COLO668 (cell line): ENCODE measurements at regions not wholly inside any gene's neighbourhood (a gene's known extent, or its start where the extent isn't known, plus 50 kb on each side); places are given as distances from the start of the nearest gene placed in this dataset.
"Not testable (repeated sequence)": the region's sequence is repeated elsewhere in the genome, so short reads cannot be mapped to it uniquely, and the experiment has no call there.

Experiments
- DNase-seq: peaks from one replicate; lab custom pipeline; 2025; ENCODE audit not compliant: unreplicated experiment; lab: John Stamatoyannopoulos, UW

DNA sequence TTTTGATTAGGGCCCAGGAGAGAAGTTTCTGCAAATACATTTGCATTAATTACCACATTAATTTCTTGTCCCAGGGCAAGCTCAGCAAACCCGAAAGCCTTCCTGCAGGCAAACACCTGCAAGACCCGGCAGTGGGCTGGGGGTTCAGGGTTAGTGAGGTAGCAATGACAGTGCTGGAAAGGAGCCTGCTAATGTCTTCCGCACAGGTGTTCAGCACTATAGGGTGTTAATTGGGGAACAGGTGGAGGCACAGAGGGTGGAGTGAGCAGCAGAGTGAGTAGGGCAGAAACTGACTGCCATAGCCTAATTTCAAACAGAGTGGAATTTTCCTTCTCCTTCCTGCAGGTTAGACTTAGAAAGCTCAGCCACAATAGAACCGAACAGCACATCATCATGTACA, 50.9 kb upstream of the UBASH3B start:
- DNase-seq: no peak

DNA sequence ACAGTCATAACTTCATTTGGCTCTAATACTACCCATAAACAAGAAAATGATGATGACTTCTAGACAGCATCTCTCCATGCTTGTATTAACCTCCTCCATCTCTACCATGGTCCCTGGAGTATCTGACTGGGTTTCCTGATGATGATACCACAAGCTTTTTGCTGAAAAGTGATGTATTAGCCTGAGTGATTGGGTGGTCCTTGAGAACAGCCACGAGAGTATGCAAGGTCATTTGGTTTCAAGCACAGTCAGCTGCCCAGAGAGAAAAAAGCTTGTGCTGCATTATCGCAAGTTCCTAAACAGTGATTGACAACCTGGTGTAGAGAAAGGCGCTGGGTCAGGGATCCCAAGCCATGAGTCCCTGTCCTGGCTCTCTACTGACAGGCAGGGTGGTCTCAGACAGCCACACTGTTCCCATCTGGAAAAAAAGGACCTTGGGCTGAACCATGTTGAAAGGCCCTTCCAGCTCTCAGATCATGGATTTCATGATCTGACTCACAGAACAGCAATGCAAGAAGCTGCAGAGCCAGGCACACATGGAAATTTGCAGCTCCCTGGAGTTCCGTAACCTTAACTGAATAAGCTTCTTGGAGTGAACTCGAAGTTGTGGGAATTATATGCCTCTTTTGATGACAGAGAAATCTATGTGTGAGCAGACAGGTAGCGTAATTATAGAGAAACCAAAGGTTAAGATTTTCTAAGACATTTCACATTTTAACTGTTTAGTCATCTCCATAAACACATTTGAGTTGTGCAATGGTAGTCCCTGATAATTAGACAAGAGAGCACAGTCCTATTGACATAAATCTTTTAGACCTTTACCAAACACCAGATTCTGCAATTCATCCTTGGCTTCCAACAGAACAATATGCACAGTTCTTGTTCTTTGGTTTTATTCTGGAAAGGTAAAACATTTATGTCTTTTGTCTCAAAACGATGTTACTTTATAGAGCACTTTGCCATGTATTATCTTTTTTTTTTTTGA, 54.1 kb upstream of the UBASH3B start:
- no peak for DNase-seq

DNA sequence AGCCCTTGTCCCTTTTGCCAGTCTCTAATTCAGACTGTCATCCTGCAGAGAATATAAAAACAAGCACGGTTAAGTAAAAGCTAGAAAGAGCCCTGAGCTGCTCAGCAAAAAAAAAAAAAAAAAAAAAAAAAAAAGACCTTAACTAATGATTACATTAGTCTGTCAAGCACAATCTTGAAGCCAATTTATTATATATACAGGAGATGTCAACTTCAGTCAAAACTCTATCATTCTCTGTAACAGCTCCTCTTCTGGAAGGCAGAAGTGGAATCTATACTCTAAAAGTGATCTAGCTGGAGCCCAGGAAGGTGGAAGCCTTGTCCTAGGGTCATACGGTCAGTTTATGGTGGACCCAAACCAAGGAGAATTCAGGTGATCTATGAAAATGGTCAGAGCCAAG, 55.2 kb upstream of the UBASH3B start:
- no peak for DNase-seq

DNA sequence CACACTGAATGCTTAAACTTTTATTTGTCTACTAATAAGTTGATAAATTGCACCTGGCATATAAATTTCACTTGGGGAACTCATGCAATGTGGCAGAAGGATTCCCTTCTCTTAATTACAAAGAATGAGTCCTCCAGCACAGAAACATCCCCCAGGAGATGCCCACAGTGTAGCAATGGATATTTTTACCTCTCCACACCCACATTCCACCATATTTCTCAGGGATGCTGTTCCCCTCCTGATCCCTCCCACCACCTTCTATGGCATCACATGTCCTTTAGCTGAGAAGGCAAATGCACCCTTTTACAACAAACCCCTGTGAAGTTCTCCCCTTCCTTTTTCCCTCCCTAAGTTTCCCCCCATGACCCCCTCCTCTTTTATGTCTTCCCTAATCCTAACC, 56.1 kb upstream of the UBASH3B start:
- no peak for DNase-seq

DNA sequence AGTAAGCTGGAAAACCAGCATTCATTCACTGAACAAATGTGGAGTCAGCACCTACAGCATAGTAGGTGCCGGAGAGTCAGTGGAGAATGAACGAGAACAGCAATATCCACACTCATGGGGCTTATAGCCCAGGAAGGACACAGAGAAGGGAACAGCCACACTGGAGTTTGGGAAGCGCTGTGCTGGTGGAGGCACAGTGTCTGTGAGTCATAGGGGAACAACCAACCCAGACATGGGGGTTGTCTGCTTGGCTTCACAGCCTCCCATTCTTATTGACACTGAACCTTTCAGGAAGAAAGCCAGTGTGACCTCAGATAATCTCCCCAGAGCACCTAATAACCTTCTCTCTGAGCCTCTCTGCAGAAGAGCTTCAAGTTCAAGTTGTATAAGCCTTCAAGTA, 56.6 kb upstream of the UBASH3B start:
- no peak for DNase-seq

DNA sequence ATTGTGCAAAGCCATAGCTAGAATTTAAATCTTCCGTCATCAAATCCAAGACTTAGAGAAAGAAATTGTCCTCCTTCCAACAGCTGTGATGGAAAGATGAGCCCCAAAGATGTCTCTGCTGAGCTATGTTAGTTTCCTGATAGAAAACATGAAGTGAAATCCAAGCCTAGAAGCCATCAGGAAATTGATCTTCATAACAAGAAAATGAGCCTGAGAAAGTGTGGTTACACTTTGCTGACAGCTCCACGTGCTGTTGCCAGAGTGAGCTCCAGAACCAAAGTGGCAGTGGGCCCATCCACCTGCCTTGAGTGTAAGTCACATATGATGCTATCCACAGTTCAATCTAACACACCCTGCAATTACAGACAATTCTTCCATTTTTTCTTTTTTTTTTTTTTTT, 58.0 kb upstream of the UBASH3B start:
- no peak for DNase-seq

DNA sequence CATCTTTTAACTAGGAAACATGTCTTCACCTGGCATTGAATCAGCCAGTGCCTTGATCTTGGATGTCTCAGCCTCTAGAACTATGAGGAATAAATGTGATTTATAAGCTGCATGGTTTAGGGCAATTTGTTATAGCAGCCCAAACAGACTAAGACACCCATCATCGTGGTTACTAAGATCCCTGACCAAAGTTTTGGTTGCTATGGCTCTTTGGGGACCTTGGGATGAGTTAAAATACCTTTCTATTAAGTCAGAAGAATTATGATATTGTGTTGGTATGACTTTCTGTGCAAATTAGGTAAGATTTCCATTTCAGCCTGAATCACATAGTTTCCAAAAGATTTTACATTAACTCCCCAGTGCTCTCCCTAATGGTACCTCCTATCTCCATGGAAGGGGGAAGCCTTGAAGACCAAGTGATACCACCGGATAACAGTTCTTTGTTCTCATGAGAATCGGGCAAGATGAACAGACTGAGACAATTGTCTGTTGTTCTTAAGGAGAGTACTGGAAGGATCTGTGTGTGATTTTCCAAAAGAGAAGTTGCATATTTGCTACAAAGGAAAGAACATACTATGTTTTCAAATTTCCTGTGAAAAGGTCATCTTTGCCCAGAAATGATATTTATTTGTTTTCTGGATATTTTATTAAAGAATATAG, 60.4 kb upstream of the UBASH3B start:
- no peak for DNase-seq

DNA sequence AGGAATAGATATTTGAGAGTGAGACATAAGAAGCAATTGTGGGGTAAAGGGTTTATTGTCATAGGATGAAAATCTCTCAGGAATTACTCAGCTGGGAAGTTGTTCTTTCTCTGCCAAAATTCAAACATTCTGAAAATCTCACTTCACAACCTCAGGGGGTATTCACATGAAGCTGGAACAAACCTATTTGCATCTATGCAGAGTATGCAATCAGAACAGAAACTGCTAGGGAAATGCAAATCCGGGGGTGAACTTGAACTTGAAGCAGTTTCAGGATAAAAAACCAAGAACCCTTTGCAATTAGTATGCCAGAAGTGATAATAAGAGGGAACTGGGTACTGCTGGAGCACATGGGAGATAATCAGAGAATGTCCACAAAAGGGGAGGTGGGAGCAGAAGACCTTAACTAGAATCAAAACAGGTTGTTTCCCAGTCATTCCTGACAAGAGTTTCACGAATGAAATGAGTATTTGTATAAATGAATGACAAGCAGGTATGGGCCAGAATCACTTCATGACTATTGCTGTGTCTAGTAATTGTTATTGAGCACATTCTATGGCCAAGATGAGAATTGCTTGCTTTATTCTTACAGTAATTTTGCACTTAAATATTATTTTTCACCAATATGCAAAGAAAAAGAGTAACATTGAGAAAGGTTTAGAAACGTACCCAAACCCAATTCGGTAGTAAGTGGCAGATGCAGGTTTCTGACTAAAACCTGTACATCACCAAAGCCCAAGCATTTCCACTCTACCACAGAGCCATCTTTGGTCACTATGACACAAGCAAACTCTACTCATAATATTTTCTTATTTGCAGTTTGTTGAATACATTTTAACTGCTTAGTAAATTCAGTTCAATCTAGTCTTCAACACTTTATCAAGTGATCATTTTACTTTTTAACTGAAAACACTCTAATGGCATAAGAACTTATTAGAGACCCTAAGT, 61.8 kb upstream of the UBASH3B start:
- DNase-seq: no peak

DNA sequence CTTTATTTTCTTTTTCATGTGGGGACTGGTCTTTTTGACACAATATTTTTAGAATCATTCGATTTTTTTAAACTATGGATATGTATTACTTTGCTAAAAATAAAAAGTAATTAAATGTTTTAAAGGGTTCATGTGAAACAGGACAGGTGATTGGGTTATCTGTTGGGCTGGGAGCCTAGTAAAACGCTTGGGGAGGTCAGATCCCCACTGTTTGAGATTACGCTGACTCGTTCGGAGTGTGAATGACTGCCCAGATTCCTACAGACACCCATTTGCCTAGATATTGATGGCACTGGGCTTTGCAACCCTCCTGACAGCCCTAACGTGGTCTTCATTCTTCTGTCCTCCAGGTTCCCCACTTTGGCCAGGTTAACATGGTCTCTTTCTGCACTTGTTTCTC, 62.9 kb upstream of the UBASH3B start:
- no peak for DNase-seq

DNA sequence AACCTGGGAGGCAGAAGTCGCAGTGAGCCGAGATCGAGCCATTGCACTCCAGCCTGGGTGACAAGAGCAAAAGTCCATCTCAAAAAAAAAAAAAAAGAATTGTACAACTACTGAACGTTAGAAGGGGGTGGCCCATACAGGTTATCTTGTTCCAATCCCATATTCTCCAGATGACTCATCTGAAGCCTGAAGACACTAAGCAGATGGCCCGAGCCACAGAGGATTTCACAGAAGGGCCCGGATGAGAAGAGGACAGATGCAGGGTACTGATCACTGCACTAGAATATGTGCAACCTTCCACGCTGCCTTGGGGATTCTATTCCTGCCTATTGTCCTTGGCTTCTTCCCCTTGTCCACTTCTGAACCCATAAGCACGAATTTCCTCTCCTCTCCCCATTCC, 70.9 kb upstream of the UBASH3B start:
- DNase-seq: no peak

DNA sequence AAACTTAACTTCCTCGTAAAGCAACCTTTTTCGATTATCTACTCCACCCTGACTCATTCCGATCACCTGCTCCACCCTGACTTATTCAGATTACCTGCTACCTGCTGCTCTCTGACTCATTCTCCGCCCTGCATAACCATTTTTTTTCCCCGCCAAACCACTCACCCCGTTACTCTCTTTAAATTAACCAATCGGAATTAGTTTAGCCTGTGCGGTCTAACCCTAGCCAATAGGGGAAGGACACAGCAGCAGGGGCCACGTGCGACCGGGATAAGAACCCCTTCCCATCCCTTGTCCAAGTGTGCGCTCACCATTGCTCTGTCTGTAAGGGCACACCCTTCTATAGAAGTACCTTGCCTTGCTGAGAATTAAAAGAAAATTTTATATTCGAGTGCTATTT, 75.5 kb upstream of the UBASH3B start:
- DNase-seq: not testable (repeated sequence)

DNA sequence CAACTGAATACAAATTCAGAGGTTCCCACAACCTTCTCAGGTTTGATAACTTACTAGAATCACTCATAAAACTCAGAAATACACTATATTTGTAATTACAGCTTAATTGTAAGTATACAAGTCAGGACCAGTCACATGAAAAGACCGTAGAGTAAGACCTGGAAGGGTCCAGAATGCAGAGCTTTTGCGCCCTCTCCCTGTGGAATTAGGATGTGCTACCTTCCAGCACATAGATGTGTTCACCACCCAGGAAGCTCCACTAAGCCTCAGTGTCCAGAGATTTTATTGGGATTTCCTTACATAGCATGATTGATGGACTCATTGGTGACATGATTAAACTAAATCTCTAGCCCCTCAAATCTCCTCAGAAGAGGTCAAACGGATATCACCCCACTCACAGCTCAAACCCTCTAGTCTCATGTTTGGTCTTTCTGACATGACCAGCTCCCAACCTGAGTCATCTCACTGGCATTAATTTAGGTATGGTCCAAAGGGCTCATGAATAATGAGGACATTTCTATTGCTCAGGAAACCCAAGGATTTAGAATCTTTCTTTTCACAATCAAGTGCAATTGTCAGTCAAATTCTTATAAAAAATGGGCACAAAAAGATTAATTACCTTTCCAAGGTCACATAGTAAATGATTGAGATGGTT, 77.2 kb upstream of the UBASH3B start:
- DNase-seq: no peak

DNA sequence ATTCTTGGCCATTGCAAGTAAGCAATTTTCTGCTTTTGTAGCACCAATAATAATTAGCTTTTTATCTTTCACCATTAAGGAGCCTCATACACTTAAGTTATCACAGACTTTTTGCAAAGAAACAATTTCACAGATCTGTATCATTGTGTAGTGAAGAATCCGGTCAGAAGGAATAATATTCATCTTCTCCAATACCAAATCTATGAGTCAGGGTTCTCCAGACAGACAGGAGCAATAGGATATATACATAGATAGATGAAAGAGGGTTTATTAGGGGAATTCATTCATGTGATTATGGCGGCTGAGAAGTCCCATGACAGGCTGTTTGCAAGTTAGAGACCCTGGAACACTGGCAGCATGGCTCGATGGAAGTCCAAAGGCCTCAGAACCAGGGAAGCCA, 82.9 kb upstream of the UBASH3B start:
- no peak for DNase-seq

DNA sequence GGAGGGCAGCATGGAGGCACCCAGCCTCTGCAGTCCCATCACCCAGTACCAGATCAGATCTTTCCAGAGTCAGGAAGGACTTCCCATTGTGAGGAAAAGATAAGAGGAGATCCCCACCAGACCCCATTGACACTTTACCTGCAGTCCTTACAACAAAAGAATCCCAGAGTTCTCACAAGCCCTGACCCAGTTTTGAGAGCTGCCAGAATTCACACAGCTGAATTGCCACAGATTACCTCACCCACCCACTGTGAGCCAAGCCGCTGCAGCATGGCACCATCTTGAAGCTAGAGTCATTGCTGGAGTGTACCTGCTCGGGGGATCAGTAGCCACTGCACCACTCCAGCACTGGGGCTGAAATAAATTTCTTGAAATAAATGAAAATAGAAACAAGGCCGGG, 91.8 kb upstream of the UBASH3B start:
- DNase-seq: no peak

DNA sequence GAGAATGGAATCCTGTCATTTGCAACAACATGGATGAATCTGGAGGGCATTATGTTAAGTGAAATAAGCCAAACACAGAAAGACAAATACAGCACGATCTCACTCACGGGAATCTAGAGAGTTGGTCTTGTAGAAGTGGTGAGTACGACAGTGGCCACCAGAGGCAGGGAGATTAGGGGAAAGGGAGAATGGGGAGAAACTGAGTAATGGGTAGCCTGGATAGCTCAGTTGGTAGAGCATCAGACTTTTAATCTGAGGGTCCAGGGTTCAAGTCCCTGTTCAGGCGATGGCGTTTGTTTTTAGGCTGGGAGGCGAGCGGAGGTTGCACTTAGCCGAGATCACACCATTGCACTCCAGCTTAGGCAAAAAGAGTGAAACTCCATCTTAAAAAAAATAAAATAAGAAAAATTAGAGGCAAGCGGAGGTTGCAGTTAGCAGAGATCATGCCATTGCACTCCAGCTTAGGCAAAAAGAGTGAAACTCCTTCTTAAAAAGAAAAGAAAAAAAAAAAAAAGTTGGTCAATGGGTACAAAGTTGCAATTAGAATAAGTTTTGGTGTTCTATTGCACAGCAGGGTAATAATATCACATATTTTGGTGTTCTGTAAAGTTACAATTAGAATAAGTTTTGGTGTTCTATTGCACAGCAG, 95.7 kb upstream of the UBASH3B start:
- DNase-seq: no peak

DNA sequence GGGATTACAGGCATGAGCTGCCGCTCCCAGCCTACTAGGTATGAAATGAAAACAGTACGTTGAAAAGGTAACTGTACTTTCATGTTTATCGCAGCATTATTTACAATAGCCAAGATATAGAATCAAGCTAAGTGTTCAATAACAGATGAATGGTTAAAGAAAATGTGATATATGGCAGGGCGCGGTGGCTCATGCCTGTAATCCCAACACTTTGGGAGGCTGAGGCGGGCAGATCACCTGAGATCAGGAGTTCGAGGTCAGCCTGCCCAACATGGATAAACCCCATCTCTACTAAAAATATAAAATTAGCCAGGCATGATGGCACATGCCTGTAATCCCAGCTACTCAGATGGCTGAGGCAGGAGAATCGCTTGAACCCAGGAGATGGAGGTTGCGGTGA, 96.3 kb upstream of the UBASH3B start:
- not testable (repeated sequence) for DNase-seq

DNA sequence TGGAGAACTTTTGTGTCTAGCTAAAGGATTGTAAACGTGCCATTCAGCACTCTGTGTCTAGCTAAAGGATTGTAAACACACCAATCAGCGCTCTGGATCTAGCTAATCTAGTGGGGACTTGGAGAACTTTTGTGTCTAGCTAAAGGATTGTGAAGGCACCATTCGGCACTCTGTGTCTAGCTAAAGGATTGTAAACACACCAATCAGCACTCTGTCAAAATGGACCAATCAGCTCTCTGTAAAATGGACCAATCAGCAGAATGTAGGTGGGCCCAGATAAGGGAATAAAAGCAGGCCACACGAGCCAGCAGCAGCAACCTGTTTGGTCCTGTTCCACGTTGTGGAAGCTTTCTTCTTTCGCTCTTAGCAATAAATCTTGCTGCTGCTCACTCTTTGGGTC, 98.4 kb upstream of the UBASH3B start:
- not testable (repeated sequence) for DNase-seq

DNA sequence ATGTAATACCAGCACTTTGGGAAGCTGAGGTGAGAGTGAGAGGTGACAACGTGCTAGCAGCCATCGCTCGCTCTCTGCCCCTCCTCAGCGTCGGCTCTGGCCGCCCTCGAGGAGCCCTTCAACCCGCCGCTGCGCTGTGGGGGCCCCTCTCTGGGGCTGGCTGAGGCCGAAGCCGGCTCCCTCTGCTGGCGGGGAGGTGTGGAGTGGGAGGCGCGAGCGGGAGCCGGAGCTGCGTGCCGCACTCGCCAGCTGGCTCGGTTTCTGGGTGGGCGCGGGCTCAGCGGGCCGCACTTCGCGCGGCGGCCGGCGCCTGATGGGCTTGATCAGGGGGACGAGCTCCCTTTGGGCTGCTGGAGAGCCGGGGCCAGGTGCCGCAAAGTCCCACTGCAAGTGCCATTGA, 98.9 kb upstream of the UBASH3B start:
- DNase-seq: no peak

DNA sequence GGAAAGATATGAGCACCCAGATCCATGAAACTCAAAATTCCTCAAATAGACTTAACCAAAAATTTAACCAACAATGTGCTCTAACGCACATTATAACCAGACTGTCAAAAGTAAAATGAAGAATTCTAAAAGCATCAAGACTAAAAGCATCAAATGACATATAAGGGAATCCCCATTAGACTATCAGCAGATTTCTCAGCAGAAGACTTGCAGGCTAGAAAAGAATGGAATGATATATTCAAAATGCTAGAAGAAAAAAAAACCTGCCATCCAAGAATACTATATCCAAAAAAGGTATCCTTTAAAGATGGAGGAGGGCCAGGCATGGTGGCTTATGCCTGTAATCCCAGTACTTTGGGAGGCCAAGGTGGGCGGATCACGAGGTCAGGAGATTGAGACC, 117.5 kb upstream of the UBASH3B start:
- no peak for DNase-seq

DNA sequence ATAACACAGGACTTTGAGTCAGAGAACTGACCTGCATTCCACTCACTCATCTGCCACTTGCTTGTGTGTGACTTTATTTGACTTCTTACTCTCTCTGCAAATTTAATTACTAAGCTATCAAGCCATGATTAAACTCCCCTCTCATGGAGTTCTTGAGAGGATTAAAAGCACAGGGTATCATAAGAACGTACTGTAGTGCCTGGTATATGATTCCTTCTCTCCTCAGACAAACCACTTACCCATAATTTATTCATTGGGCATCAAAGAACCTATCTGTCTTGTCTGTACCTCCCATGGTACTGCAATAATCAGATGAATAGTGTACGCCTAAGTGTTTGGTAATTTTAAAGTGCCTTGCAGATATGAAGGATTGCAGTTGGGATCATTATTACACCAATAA, 130.6 kb upstream of the UBASH3B start:
- no peak for DNase-seq
